RWPE2 (cell line): ENCODE measurements at regions not wholly inside any gene's neighbourhood (a gene's known extent, or its start where the extent isn't known, plus 50 kb on each side); places are given as distances from the start of the nearest gene placed in this dataset.
"Not testable (repeated sequence)": the region's sequence is repeated elsewhere in the genome, so short reads cannot be mapped to it uniquely, and the experiment has no call there.

Experiments
- ATAC-seq: fragments of 200-7000 bp; cut with Tn5 transposase; 3 replicates; pipeline ENCODE4 v1.9.1; 2021; ENCODE audit warnings: low read depth
- DNase-seq: peaks from one replicate; pipeline ENCODE4 v3.0.0-alpha.2; 2020; ENCODE audit warnings: low spot score
- H3K27ac ChIP-seq: fragments of 450-650 bp; 2 replicates; pipeline ENCODE4 v1.5.1; 2017; ENCODE audit warnings: mild to moderate bottlenecking; ENCODE audit not compliant: poor library complexity, severe bottlenecking
- H3K27me3 ChIP-seq: fragments of 250-450 bp; sonication (Bioruptor Pico); 2 replicates; pipeline ENCODE4 v1.5.1; 2021; ENCODE audit warnings: mild to moderate bottlenecking, moderate library complexity; ENCODE audit not compliant: insufficient read depth, poor library complexity, severe bottlenecking
- H3K36me3 ChIP-seq: fragments of 250-450 bp; sonication (Bioruptor Pico); 2 replicates; pipeline ENCODE4 v1.5.1; 2020; ENCODE audit warnings: low read depth, mild to moderate bottlenecking, moderate library complexity
- H3K4me1 ChIP-seq: fragments of 250-450 bp; sonication (Bioruptor Pico); 2 replicates; pipeline ENCODE4 v1.5.1; 2021; ENCODE audit warnings: mild to moderate bottlenecking, moderate library complexity; ENCODE audit not compliant: insufficient read depth, poor library complexity, severe bottlenecking
- H3K4me3 ChIP-seq: fragments of 250-450 bp; sonication (Bioruptor Pico); 2 replicates; pipeline ENCODE4 v1.5.1; 2021; ENCODE audit warnings: mild to moderate bottlenecking, moderate library complexity; ENCODE audit not compliant: severe bottlenecking
- H3K9me3 ChIP-seq: fragments of 250-450 bp; sonication (Bioruptor Pico); 2 replicates; pipeline ENCODE4 v1.5.1; 2021; ENCODE audit warnings: mild to moderate bottlenecking, moderate library complexity; ENCODE audit not compliant: severe bottlenecking
- CTCF ChIP-seq: fragments of 450-650 bp; IDR thresholded peaks from one replicate; pipeline ENCODE4 v1.5.1; 2017; ENCODE audit warnings: mild to moderate bottlenecking, moderate library complexity; ENCODE audit not compliant: poor library complexity, severe bottlenecking

DNA sequence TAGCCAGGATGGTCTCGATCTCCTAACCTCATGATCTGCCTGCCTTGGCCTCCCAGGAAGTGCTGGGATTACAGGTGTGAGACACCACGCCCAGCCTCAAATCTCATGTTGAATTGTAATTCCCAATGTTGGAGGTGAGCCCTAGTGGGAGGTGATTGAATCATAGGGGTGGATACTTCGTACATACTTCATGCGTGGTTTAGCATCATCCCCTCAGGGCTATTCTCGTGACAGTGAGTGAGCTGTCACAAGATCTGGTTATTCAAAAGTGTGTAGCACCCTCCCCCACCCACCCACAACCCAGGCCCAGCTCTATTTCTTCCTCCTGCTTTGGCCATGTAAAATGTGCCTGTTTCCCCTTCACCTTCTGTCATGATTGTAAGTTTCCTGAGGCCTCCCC, 236.9 kb upstream of the IL12A start:
- DNase-seq: no peak

GRCh38 chr3:159756279-159757207, 232.1 kb upstream of the IL12A start:
- not testable (repeated sequence) for DNase-seq, H3K27ac ChIP-seq, H3K9me3 ChIP-seq, H3K36me3 ChIP-seq, H3K27me3 ChIP-seq, H3K4me3 ChIP-seq, ATAC-seq, H3K4me1 ChIP-seq

More for the DNA sequence above, 236.9 kb upstream of the IL12A start:
- Histone ChIP-seq H3K9me3 (peaks cover 3% of the 10 kb centered on the region), H3K36me3 (no peaks in the 10 kb centered on the region), H3K27me3 (no peaks in the 10 kb centered on the region), H3K27ac (no peak overlapping the region), H3K4me3 (no peak overlapping the region), H3K4me1 (no peaks in the 10 kb centered on the region)
- TF ChIP-seq CTCF: no peak
- ATAC-seq: no peak

DNA sequence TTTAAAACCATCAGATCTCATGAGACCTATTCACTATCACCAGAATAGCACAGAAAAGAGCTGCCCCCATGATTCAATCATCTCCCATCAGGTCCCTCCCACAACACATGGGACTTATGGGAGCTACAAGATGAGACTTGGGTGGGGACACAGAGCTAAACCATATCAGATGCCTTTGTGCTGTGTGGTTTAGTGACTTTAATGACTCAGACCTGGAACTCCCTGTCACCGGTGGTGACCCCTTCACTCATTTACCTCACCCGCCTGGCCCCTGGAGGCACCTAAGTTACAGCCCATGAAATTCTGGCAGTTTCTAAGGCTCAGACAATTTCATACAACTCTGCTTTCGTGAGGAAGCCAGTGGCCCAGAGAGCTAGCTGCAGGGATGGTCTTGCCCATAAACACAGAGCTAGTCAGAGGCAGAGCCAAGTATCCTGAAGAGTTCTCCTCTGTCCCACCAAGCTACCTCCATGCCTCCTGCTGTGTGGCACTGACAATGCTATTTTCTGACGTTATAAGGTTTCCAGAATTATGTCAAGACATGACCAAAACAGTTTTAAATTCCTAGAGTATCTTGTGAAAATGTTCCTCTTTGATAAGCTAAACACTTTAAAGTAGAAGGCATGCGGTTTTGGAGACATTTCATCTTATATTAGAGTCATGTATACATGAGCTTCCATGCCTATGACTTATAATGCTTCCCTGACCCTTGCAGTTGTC, 231.1 kb upstream of the IL12A start:
- no peak for ATAC-seq
- H3K27ac ChIP-seq: no peak overlapping the region

GRCh38 chr3:159760046-159760445, 228.6 kb upstream of the IL12A start:
- Histone ChIP-seq H3K36me3 (no peaks in the 10 kb centered on the region), H3K4me3 (no peak overlapping the region), H3K4me1 (peaks cover 16% of the 10 kb centered on the region), H3K9me3 (peaks cover 3% of the 10 kb centered on the region), H3K27me3 (no peaks in the 10 kb centered on the region), H3K27ac (no peak overlapping the region)
- TF ChIP-seq CTCF: no peak
- ATAC-seq: no peak
- no peak for DNase-seq

More for the DNA sequence above, 231.1 kb upstream of the IL12A start:
- TF ChIP-seq CTCF: no peak
- Histone ChIP-seq H3K27me3 (no peaks in the 10 kb centered on the region), H3K4me1 (peaks cover 15% of the 10 kb centered on the region), H3K9me3 (peaks cover 3% of the 10 kb centered on the region), H3K36me3 (no peaks in the 10 kb centered on the region), H3K4me3 (no peak overlapping the region)
- no peak for DNase-seq

DNA sequence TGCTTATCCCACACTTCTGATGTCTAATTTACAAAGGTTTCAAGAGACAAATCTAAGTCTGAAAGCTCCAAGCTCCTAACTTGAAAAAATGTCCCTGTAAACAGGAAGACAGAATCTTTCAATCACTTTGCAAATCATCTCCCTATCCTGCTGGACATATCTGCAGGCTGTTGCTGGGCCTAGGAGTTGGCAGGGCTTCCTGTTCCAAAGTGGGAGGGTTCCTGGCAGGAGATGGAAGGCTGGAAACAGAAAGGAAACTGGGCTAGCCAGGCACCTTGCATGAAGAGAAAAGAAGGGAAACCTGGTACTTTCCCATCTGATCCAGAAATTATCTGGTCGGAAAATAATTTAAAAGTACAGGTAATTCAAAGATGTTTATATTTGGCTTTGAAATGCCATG, 227.3 kb upstream of the IL12A start:
- H3K36me3 ChIP-seq: no peaks in the 10 kb centered on the region; the same call in 1 of the 2 replicates
- no peak overlapping the region for H3K4me3 ChIP-seq
- no peak for DNase-seq
- H3K27ac ChIP-seq: peak overlapping the region; percentile 98
- H3K4me1 ChIP-seq: peaks cover 20% of the 10 kb centered on the region
- H3K27me3 ChIP-seq: no peaks in the 10 kb centered on the region
- H3K9me3 ChIP-seq: no peaks in the 10 kb centered on the region
- ATAC-seq: no peak
- no peak for TF ChIP-seq CTCF
